Fibroblast of mammary gland (primary cell): ENCODE measurements at regions not wholly inside any gene's neighbourhood (a gene's known extent, or its start where the extent isn't known, plus 50 kb on each side); places are given as distances from the start of the nearest gene placed in this dataset.

Experiments used
- DNase-seq: peaks from one replicate; pipeline ENCODE4 v3.0.0-alpha.2; 2010; ENCODE audit warnings: low read depth
- H3K4me3 ChIP-seq: 2 replicates; pipeline ENCODE4 v1.5.1; 2011; ENCODE audit warnings: low read depth, mild to moderate bottlenecking, low read length, moderate library complexity; ENCODE audit not compliant: control insufficient read depth
- CTCF ChIP-seq: conservative IDR thresholded peaks from 2 replicates; pipeline ENCODE4 v1.5.1; 2011; ENCODE audit warnings: low read depth, low read length, inconsistent platforms; ENCODE audit not compliant: control insufficient read depth, insufficient read depth

GRCh38 chr5:117189784-117190183, 615.2 kb upstream of the SEMA6A start:
- no peak for TF ChIP-seq CTCF
- DNase-seq, result no peak

GRCh38 chr5:117188211-117188610, 613.6 kb upstream of the SEMA6A start:
- DNase-seq, result no peak
- no peak for TF ChIP-seq CTCF
- no peak overlapping the region for H3K4me3 ChIP-seq

More at GRCh38 chr5:117189784-117190183, 615.2 kb upstream of the SEMA6A start:
- no peak overlapping the region for H3K4me3 ChIP-seq

GRCh38 chr5:117186751-117187150, 612.1 kb upstream of the SEMA6A start:
- no peak overlapping the region for H3K4me3 ChIP-seq
- TF ChIP-seq CTCF, result no peak
- no peak for DNase-seq

GRCh38 chr5:117183326-117183725, 608.7 kb upstream of the SEMA6A start:
- DNase-seq, result no peak
- H3K4me3 ChIP-seq, result no peak overlapping the region
- TF ChIP-seq CTCF, result no peak

- no peak for DNase-seq
- H3K4me3 ChIP-seq, result no peak overlapping the region
- no peak for TF ChIP-seq CTCF
These were observed 607.5 kb upstream of the SEMA6A start for GRCh38 chr5:117182104-117182503.

- no peak overlapping the region for H3K4me3 ChIP-seq
- TF ChIP-seq CTCF, result no peak
- no peak for DNase-seq
These were observed 602.7 kb upstream of the SEMA6A start for GRCh38 chr5:117177302-117177701.

- H3K4me3 ChIP-seq, result no peak overlapping the region
- DNase-seq, result no peak
- TF ChIP-seq CTCF, result no peak
These were observed 590.4 kb upstream of the SEMA6A start for GRCh38 chr5:117165068-117165467.
